ENCODE measurements at regions not wholly inside any gene's neighbourhood (a gene's known extent, or its start where the extent isn't known, plus 50 kb on each side); places are given as distances from the start of the nearest gene placed in this dataset.

GRCh38 chr13:74346960-74347359 is 212.8 kb upstream of the KLF12 start:
- TF ChIP-seq CTCF (IDR thresholded peaks at IDR 0.05; ENCODE audit: insufficient read depth, low read depth, low read length): no peak
- DNase-seq (ENCODE audit: low read depth): no peak
- H3K4me3 ChIP-seq (ENCODE audit: low read depth, low read length): no peak overlapping the region

- DNase-seq (ENCODE audit: low read depth): no peak
- no peak for TF ChIP-seq CTCF (IDR thresholded peaks at IDR 0.05; ENCODE audit: insufficient read depth, low read depth, low read length)
- H3K4me3 ChIP-seq (ENCODE audit: low read depth, low read length): no peak overlapping the region
These were observed 204.1 kb upstream of the KLF12 start for GRCh38 chr13:74338341-74338740.

GRCh38 chr13:74336546-74336945 is 202.3 kb upstream of the KLF12 start:
- DNase-seq (ENCODE audit: low read depth): no peak
- no peak for TF ChIP-seq CTCF (IDR thresholded peaks at IDR 0.05; ENCODE audit: insufficient read depth, low read depth, low read length)
- H3K4me3 ChIP-seq (ENCODE audit: low read depth, low read length): no peak overlapping the region

- TF ChIP-seq CTCF (IDR thresholded peaks at IDR 0.05; ENCODE audit: insufficient read depth, low read depth, low read length): no peak
- DNase-seq (ENCODE audit: low read depth): no peak
- no peak overlapping the region for H3K4me3 ChIP-seq (ENCODE audit: low read depth, low read length)
These were observed 201.2 kb upstream of the KLF12 start for GRCh38 chr13:74335370-74335769.

GRCh38 chr13:74329962-74330361 is 195.8 kb upstream of the KLF12 start:
- peak; percentile 14 for DNase-seq (ENCODE audit: low read depth)
- TF ChIP-seq CTCF (IDR thresholded peaks at IDR 0.05; ENCODE audit: insufficient read depth, low read depth, low read length): no peak
- no peak overlapping the region for H3K4me3 ChIP-seq (ENCODE audit: low read depth, low read length)

- no peak overlapping the region for H3K4me3 ChIP-seq (ENCODE audit: low read depth, low read length)
- TF ChIP-seq CTCF (IDR thresholded peaks at IDR 0.05; ENCODE audit: insufficient read depth, low read depth, low read length): no peak
- DNase-seq (ENCODE audit: low read depth): peak; percentile 65
These were observed 190.9 kb upstream of the KLF12 start for GRCh38 chr13:74325106-74325505.

GRCh38 chr13:74324338-74324737 is 190.1 kb upstream of the KLF12 start:
- TF ChIP-seq CTCF (IDR thresholded peaks at IDR 0.05; ENCODE audit: insufficient read depth, low read depth, low read length): no peak
- DNase-seq (ENCODE audit: low read depth): no peak
- no peak overlapping the region for H3K4me3 ChIP-seq (ENCODE audit: low read depth, low read length)

Data from fibroblast of villous mesenchyme (primary cell).